HL-60 (cell line): ENCODE measurements at regions not wholly inside any gene's neighbourhood (a gene's known extent, or its start where the extent isn't known, plus 50 kb on each side); places are given as distances from the start of the nearest gene placed in this dataset.

Experiments used
- GABPA ChIP-seq: IDR thresholded peaks from 2 replicates; pipeline ENCODE4 v1.6.1; 2012; ENCODE audit warnings: low read depth
- POLR2AphosphoS5 ChIP-seq: IDR thresholded peaks from 2 replicates; pipeline ENCODE4 v1.6.1; 2012; ENCODE audit warnings: low read depth
- REST ChIP-seq: IDR thresholded peaks from 2 replicates; pipeline ENCODE4 v1.6.1; 2012; ENCODE audit warnings: low read depth; ENCODE audit not compliant: insufficient replicate concordance
- SPI1 ChIP-seq: IDR thresholded peaks from 2 replicates; pipeline ENCODE4 v1.6.1; 2012; ENCODE audit warnings: low read depth, mild to moderate bottlenecking, borderline replicate concordance
- TF ChIP-seq, protein P1 (sequence below): IDR thresholded peaks from one replicate; pipeline ENCODE4 v1.5.1; 2011; ENCODE audit warnings: low read length, control low read depth, inconsistent platforms; ENCODE audit not compliant: insufficient read depth

- TF ChIP-seq, protein P1, sequence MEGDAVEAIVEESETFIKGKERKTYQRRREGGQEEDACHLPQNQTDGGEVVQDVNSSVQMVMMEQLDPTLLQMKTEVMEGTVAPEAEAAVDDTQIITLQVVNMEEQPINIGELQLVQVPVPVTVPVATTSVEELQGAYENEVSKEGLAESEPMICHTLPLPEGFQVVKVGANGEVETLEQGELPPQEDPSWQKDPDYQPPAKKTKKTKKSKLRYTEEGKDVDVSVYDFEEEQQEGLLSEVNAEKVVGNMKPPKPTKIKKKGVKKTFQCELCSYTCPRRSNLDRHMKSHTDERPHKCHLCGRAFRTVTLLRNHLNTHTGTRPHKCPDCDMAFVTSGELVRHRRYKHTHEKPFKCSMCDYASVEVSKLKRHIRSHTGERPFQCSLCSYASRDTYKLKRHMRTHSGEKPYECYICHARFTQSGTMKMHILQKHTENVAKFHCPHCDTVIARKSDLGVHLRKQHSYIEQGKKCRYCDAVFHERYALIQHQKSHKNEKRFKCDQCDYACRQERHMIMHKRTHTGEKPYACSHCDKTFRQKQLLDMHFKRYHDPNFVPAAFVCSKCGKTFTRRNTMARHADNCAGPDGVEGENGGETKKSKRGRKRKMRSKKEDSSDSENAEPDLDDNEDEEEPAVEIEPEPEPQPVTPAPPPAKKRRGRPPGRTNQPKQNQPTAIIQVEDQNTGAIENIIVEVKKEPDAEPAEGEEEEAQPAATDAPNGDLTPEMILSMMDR: no peak
- TF ChIP-seq REST (no peak), GABPA (no peak), POLR2AphosphoS5 (no peak), SPI1 (no peak)
These were observed 113.7 kb upstream of the ADARB2 start for GRCh38 chr10:1850971-1851527.
